ENCODE measurements at regions not wholly inside any gene's neighbourhood (a gene's known extent, or its start where the extent isn't known, plus 50 kb on each side); places are given as distances from the start of the nearest gene placed in this dataset.
A peak's percentile ranks its signal among the peaks of the same experiment; 100 is the strongest.
"Not testable (repeated sequence)": the region's sequence is repeated elsewhere in the genome, so short reads cannot be mapped to it uniquely, and the experiment has no call there.

DNA sequence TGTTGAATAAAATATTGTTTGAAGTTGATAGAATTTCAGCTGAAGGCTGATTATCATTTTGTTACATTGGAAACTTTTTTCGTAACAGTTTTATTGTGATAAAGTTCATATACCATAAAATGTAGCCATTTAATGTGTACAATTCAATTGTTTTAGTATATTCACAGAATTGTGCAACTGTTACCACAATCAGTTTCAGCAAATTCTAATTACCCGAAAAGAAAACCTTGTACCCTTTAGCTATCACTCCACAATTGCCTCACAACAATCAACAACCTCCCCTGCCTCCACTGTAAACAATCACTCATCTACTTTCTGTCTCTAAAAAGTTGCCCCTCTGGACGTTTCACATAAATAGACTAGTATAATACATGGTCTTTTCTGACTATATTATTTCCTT is 179.7 kb upstream of the BET1 start:
- Histone ChIP-seq H3K4me3 (no peak overlapping the region), H3K27me3 (no peaks in the 10 kb centered on the region), H3K36me3 (no peaks in the 10 kb centered on the region), H3K4me1 (peaks cover 0 to 9% (median 0%) of the 10 kb centered on the region in 4 donors), H3K27ac (peak overlapping the region in 2 of 5 donors; percentile 17 to 44), H3K9me3 (no peaks in the 10 kb centered on the region)
- intact Hi-C loops (cut with DNase I; ENCODE audit: low total_unique reads), result no loop called here
- DNase-seq, result no peak
- 58 to 71% (median 64%) methylated on average over 3 of the region's 3 CpGs for WGBS, 5 donors
- TF ChIP-seq POLR2AphosphoS5 (IDR thresholded peaks at IDR 0.05) (no peak), EP300 (IDR thresholded peaks at IDR 0.05) (no peak), POLR2A (IDR thresholded peaks at IDR 0.05) (no peak)
- TF ChIP-seq, protein P1, sequence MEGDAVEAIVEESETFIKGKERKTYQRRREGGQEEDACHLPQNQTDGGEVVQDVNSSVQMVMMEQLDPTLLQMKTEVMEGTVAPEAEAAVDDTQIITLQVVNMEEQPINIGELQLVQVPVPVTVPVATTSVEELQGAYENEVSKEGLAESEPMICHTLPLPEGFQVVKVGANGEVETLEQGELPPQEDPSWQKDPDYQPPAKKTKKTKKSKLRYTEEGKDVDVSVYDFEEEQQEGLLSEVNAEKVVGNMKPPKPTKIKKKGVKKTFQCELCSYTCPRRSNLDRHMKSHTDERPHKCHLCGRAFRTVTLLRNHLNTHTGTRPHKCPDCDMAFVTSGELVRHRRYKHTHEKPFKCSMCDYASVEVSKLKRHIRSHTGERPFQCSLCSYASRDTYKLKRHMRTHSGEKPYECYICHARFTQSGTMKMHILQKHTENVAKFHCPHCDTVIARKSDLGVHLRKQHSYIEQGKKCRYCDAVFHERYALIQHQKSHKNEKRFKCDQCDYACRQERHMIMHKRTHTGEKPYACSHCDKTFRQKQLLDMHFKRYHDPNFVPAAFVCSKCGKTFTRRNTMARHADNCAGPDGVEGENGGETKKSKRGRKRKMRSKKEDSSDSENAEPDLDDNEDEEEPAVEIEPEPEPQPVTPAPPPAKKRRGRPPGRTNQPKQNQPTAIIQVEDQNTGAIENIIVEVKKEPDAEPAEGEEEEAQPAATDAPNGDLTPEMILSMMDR (IDR thresholded peaks at IDR 0.05), result no peak

DNA sequence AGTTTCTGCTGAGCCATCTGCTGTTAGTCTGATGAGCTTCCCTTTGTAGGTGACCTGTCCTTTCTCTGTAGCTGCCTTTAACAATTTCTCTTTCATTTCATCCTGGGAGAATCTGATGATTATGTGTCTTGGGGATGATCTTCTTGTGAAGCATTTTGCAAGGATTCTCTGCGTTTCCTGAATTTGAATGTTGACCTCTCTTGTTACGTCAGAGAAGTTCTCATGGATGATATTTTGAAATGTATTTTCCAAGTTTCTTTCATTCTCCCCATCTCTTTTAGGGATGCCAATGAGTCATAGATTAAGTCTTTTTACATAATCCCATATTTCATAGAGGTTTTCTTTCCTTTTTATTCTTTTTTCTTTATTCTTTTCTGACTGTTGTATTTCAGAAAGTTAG is 184.2 kb upstream of the BET1 start:
- no peak overlapping the region for H3K4me3 ChIP-seq
- TF ChIP-seq, protein P1 (IDR thresholded peaks at IDR 0.05), result no peak
- no peak for TF ChIP-seq POLR2AphosphoS5 (IDR thresholded peaks at IDR 0.05)
- H3K4me1 ChIP-seq, result peaks cover 0 to 2% (median 0%) of the 10 kb centered on the region in 4 donors
- no peaks in the 10 kb centered on the region for H3K9me3 ChIP-seq
- 92 to 100% (median 94%) methylated on average over 2 of the region's 2 CpGs for WGBS, 5 donors
- intact Hi-C loops (cut with DNase I; ENCODE audit: low total_unique reads), result no loop called here
- no peak for DNase-seq
- H3K27me3 ChIP-seq, result no peaks in the 10 kb centered on the region
- H3K36me3 ChIP-seq, result no peaks in the 10 kb centered on the region
- no peak overlapping the region for H3K27ac ChIP-seq

DNA sequence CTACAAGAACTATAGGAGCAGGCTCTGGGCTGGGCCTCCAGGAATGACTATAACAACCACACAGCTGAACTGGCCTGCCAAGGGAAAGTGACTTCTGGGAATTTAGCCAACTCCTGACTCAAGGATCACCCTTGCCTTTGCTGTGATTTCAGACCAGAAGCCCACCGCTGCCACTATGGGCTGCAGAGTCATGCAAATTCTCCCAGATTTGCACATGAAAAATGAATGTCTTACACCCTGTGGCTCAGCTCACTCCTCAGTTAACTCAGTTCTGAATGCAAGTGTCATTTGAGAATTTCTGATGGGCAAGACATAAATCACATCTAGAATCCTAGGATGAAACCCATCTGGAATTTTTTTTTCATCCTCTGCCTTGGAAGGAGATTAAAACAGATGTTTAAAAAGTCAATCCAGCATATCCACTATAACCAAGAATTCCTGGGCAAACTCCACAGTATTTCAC is 186.5 kb upstream of the BET1 start:
- Histone ChIP-seq H3K27ac (no peak overlapping the region), H3K4me3 (no peak overlapping the region), H3K36me3 (no peaks in the 10 kb centered on the region), H3K27me3 (no peaks in the 10 kb centered on the region), H3K4me1 (no peaks in the 10 kb centered on the region), H3K9me3 (no peaks in the 10 kb centered on the region)
- intact Hi-C loops (cut with DNase I; ENCODE audit: low total_unique reads), result no loop called here
- TF ChIP-seq EP300 (IDR thresholded peaks at IDR 0.05), result no peak
- no peak for TF ChIP-seq POLR2AphosphoS5 (IDR thresholded peaks at IDR 0.05)
- no peak for TF ChIP-seq POLR2A (IDR thresholded peaks at IDR 0.05)
- TF ChIP-seq, protein P1 (IDR thresholded peaks at IDR 0.05), result no peak
- peak in 1 of 2 donors; percentile 62 for DNase-seq
- WGBS, 5 donors, result 0% methylated on average over 1 of the region's 1 CpG

DNA sequence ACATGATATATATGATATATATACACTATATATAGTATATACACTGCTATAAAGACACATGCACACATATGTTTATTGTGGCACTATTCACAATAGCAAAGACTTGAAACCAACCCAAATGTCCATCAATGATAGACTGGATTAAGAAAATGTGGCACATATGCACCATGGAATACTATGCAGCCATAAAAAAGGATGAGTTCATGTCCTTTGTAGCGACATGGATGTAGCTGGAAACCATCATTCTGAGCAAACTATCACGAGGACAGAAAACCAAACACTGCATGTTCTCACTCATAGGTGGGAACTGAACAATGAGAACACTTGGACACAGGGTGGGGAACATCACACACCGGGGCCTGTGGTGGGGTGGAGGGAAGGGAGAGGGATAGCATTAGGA is 190.3 kb upstream of the BET1 start:
- H3K4me1 ChIP-seq; H3K27ac ChIP-seq; H3K36me3 ChIP-seq; DNase-seq; H3K9me3 ChIP-seq; H3K4me3 ChIP-seq; intact Hi-C loops (cut with DNase I; ENCODE audit: low total_unique reads); H3K27me3 ChIP-seq: not testable (repeated sequence)
- 89 to 100% (median 94%) methylated on average over 3 of the region's 3 CpGs for WGBS, 5 donors

DNA sequence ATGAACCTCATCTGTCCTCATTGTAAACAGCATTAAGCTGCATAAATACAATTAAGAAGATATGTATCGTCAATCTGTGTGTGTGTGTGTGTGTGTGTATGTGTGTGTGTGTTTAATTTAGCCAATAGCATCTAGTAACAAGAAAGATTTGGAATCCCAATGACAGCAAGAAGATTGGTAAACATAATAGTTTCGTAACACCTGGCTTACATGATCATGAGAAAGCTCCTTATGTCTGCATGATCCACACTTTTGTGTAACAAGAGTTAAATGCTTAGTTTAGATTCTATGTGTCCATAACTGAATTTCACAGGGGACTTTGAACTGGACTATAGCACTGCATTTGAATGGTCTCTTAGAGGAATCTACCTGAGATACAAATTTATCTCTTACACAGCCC is 191.0 kb upstream of the BET1 start:
- TF ChIP-seq POLR2AphosphoS5 (IDR thresholded peaks at IDR 0.05), result no peak
- no peak for TF ChIP-seq EP300 (IDR thresholded peaks at IDR 0.05)
- TF ChIP-seq, protein P1 (IDR thresholded peaks at IDR 0.05), result no peak
- no peak for TF ChIP-seq POLR2A (IDR thresholded peaks at IDR 0.05)
- WGBS, 5 donors, result 64 to 73% (median 71%) methylated on average over 2 of the region's 2 CpGs
- DNase-seq, result no peak
- intact Hi-C loops (cut with DNase I; ENCODE audit: low total_unique reads), result no loop called here
- Histone ChIP-seq H3K36me3 (no peaks in the 10 kb centered on the region), H3K27ac (no peak overlapping the region), H3K9me3 (no peaks in the 10 kb centered on the region), H3K27me3 (no peaks in the 10 kb centered on the region), H3K4me3 (no peak overlapping the region), H3K4me1 (no peaks in the 10 kb centered on the region)
